ENCODE measurements at regions not wholly inside any gene's neighbourhood (a gene's known extent, or its start where the extent isn't known, plus 50 kb on each side); places are given as distances from the start of the nearest gene placed in this dataset.
"Not testable (repeated sequence)": the region's sequence is repeated elsewhere in the genome, so short reads cannot be mapped to it uniquely, and the experiment has no call there.

GRCh38 chr9:102714184-102714583 lies 280.9 kb upstream of the CYLC2 start:
- H3K4me1 Mint-ChIP-seq (ENCODE audit: low read depth): no peaks in the 10 kb centered on the region
- no peaks in the 10 kb centered on the region for H3K36me3 Mint-ChIP-seq (ENCODE audit: low read depth)
- no peak overlapping the region for H3K27ac Mint-ChIP-seq (ENCODE audit: unreplicated experiment)
- TF ChIP-seq, protein P1, sequence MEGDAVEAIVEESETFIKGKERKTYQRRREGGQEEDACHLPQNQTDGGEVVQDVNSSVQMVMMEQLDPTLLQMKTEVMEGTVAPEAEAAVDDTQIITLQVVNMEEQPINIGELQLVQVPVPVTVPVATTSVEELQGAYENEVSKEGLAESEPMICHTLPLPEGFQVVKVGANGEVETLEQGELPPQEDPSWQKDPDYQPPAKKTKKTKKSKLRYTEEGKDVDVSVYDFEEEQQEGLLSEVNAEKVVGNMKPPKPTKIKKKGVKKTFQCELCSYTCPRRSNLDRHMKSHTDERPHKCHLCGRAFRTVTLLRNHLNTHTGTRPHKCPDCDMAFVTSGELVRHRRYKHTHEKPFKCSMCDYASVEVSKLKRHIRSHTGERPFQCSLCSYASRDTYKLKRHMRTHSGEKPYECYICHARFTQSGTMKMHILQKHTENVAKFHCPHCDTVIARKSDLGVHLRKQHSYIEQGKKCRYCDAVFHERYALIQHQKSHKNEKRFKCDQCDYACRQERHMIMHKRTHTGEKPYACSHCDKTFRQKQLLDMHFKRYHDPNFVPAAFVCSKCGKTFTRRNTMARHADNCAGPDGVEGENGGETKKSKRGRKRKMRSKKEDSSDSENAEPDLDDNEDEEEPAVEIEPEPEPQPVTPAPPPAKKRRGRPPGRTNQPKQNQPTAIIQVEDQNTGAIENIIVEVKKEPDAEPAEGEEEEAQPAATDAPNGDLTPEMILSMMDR (IDR thresholded peaks at IDR 0.05): no peak
- H3K27me3 Mint-ChIP-seq (ENCODE audit: low read depth): no peaks in the 10 kb centered on the region
- peaks cover 26% of the 10 kb centered on the region for H3K9me3 Mint-ChIP-seq (ENCODE audit: low read depth)
- DNase-seq (ENCODE audit: low spot score): no peak
- H3K4me3 Mint-ChIP-seq (ENCODE audit: unreplicated experiment): no peak overlapping the region

GRCh38 chr9:102712910-102713309 lies 282.2 kb upstream of the CYLC2 start:
- H3K9me3 Mint-ChIP-seq (ENCODE audit: low read depth): peaks cover 25% of the 10 kb centered on the region
- not testable (repeated sequence) for H3K4me3 Mint-ChIP-seq (ENCODE audit: unreplicated experiment); H3K27ac Mint-ChIP-seq (ENCODE audit: unreplicated experiment); H3K27me3 Mint-ChIP-seq (ENCODE audit: low read depth); H3K4me1 Mint-ChIP-seq (ENCODE audit: low read depth); H3K36me3 Mint-ChIP-seq (ENCODE audit: low read depth); DNase-seq (ENCODE audit: low spot score)

DNA sequence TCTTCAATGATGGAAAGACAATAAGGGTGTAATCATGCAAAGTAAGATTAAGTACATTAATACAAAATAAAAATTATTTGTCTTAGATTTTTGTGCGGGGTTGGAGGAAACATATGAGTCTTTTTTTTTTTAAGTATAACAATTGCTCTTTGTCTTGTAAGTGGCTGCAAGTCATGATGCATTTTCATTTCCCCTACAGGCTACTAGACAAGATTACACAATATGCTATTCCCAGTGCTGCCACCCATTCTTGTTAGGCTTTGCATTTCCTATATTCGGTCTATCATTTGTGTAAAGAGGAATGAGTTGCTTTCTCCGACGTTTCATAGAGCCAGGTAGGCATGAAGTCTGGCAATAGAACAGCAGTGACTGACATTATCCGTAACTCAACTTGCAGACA lies 294.2 kb upstream of the CYLC2 start:
- Mint-ChIP-seq H3K9me3 (ENCODE audit: low read depth) (peaks cover 5% of the 10 kb centered on the region), H3K27ac (ENCODE audit: unreplicated experiment) (no peak overlapping the region), H3K36me3 (ENCODE audit: low read depth) (no peaks in the 10 kb centered on the region), H3K4me3 (ENCODE audit: unreplicated experiment) (no peak overlapping the region), H3K4me1 (ENCODE audit: low read depth) (no peaks in the 10 kb centered on the region), H3K27me3 (ENCODE audit: low read depth) (no peaks in the 10 kb centered on the region)
- TF ChIP-seq, protein P1 (IDR thresholded peaks at IDR 0.05): no peak
- DNase-seq (ENCODE audit: low spot score): no peak

DNA sequence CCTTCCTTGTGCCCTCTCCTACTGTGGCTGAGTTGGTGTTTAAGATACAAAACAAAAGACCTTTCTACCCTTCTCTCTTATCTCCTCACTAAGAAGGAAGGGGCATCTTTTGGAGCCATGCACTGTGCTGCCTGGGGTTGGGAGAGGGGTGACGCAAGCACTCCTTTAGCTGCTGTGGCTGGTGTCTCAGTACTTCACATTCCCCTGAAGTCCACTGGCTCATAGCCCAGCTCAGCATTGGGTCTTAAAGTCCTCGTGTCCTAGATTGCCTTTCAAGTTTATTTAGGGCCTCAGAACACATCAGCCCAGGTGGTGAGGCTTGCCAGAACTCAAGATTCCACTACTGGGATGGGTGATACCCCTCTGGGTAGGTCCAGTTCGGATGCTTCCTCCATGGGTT lies 325.9 kb upstream of the CYLC2 start:
- Mint-ChIP-seq H3K9me3 (ENCODE audit: low read depth) (peaks cover 4% of the 10 kb centered on the region), H3K27me3 (ENCODE audit: low read depth) (peaks cover 6% of the 10 kb centered on the region), H3K27ac (ENCODE audit: unreplicated experiment) (no peak overlapping the region), H3K36me3 (ENCODE audit: low read depth) (no peaks in the 10 kb centered on the region), H3K4me1 (ENCODE audit: low read depth) (no peaks in the 10 kb centered on the region), H3K4me3 (ENCODE audit: unreplicated experiment) (no peak overlapping the region)
- DNase-seq (ENCODE audit: low spot score): no peak
- TF ChIP-seq, protein P1 (IDR thresholded peaks at IDR 0.05): no peak

DNA sequence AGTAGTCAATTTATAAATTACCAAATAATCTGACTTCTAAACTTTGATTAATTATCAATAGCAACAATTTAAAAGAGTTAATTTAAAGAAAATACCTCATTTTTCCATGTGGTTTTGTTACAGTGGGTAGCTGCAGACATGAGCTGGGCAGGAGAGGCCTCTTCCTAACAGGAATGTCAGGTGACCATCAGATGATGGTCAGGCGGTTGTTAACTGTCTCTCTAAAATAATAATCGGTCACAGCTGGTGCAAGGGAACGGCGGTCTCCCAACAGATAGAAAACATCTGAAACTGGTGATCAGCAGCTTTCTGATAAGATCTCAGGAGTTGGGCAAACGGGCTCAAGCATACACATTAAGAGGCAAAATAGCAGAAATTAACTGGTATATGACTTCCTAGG lies 342.7 kb upstream of the CYLC2 start:
- no peak overlapping the region for H3K4me3 Mint-ChIP-seq (ENCODE audit: unreplicated experiment)
- H3K9me3 Mint-ChIP-seq (ENCODE audit: low read depth): no peaks in the 10 kb centered on the region
- no peak overlapping the region for H3K27ac Mint-ChIP-seq (ENCODE audit: unreplicated experiment)
- TF ChIP-seq, protein P1 (IDR thresholded peaks at IDR 0.05): no peak
- H3K36me3 Mint-ChIP-seq (ENCODE audit: low read depth): no peaks in the 10 kb centered on the region
- no peaks in the 10 kb centered on the region for H3K4me1 Mint-ChIP-seq (ENCODE audit: low read depth)
- no peak for DNase-seq (ENCODE audit: low spot score)
- H3K27me3 Mint-ChIP-seq (ENCODE audit: low read depth): no peaks in the 10 kb centered on the region

- Mint-ChIP-seq H3K27ac (ENCODE audit: unreplicated experiment) (no peak overlapping the region), H3K4me1 (ENCODE audit: low read depth) (no peaks in the 10 kb centered on the region), H3K27me3 (ENCODE audit: low read depth) (no peaks in the 10 kb centered on the region), H3K36me3 (ENCODE audit: low read depth) (no peaks in the 10 kb centered on the region), H3K4me3 (ENCODE audit: unreplicated experiment) (no peak overlapping the region), H3K9me3 (ENCODE audit: low read depth) (no peaks in the 10 kb centered on the region)
- TF ChIP-seq, protein P1 (IDR thresholded peaks at IDR 0.05): no peak
- DNase-seq (ENCODE audit: low spot score): no peak
Measured at GRCh38 chr9:102650896-102651295, 344.2 kb upstream of the CYLC2 start.

Measured in chondrocyte (in vitro differentiated cells).